Vagina (tissue), 2 donors: ENCODE measurements at regions not wholly inside any gene's neighbourhood (a gene's known extent, or its start where the extent isn't known, plus 50 kb on each side); places are given as distances from the start of the nearest gene placed in this dataset.

Experiments used
- DNase-seq, 2 donors: peaks; one replicate each; pipeline ENCODE4 v3.0.0-alpha.2; 2017; ENCODE audit errors: extremely low spot score in 2 of 2
- H3K27ac ChIP-seq: fragments of 200-600 bp; sonication (generic); one replicate; pipeline ENCODE4 v1.5.1; 2019
- H3K27me3 ChIP-seq: fragments of 200-600 bp; sonication (generic); one replicate; pipeline ENCODE4 v1.5.1; 2019
- H3K36me3 ChIP-seq, 2 donors: fragments of 200-600 bp; sonication (generic); one replicate each; pipeline ENCODE4 v1.5.1; 2017 to 2019
- H3K4me1 ChIP-seq: fragments of 200-600 bp; sonication (generic); one replicate; pipeline ENCODE4 v1.5.1; 2019
- H3K4me3 ChIP-seq, 2 donors: fragments of 200-600 bp; sonication (generic); 1 replicate in 1 of 2; 2 replicates in 1 of 2; pipeline ENCODE4 v1.5.1; 2016 to 2019
- H3K9me3 ChIP-seq: fragments of 200-600 bp; sonication (generic); one replicate; pipeline ENCODE4 v1.5.1; 2019
- CTCF ChIP-seq, 3 experiments: fragments of 450-650 bp in 2 of 3; fragments of 200-600 bp in 1 of 3; sonication (generic) in 1 of 3; IDR thresholded peaks; one replicate each; pipeline ENCODE4 v1.5.1; 2017 to 2019; ENCODE audit warnings: antibody characterized with exemption in 3 of 3, mild to moderate bottlenecking in 2 of 3, moderate library complexity in 2 of 3
- POLR2A ChIP-seq, 2 donors: fragments of 450-650 bp; IDR thresholded peaks; one replicate each; pipeline ENCODE4 v1.6.1; 2017; ENCODE audit warnings: antibody characterized with exemption in 2 of 2, mild to moderate bottlenecking in 2 of 2, moderate library complexity in 2 of 2
- POLR2AphosphoS5 ChIP-seq, 2 donors: sonication (generic); formaldehyde crosslinking; IDR thresholded peaks; one replicate each; pipeline ENCODE4 v1.9.0; 2017; ENCODE audit warnings: antibody characterized with exemption in 2 of 2, mild to moderate bottlenecking in 2 of 2, low read depth in 1 of 2; ENCODE audit not compliant: insufficient read depth in 1 of 2
- intact Hi-C: fragments of 100-400 bp; cut with DNase I; formaldehyde crosslinking; loops from one replicate; pipeline ENCODE4 v1.15.1; 2023

GRCh38 chr3:154582501-154582900 is 152.5 kb upstream of the GPR149 start:
- TF ChIP-seq CTCF (IDR thresholded peaks at IDR 0.05), result no peak
- TF ChIP-seq POLR2AphosphoS5 (IDR thresholded peaks at IDR 0.05; ENCODE audit: insufficient read depth in 1 of 2, low read depth in 1 of 2), result no peak
- TF ChIP-seq POLR2A (IDR thresholded peaks at IDR 0.05), result no peak
- Histone ChIP-seq H3K9me3 (no peaks in the 10 kb centered on the region), H3K27me3 (no peaks in the 10 kb centered on the region), H3K27ac (no peak overlapping the region), H3K36me3 (no peaks in the 10 kb centered on the region), H3K4me1 (no peaks in the 10 kb centered on the region), H3K4me3 (no peak overlapping the region)
- no peak for DNase-seq
- intact Hi-C loops, result no loop called here

GRCh38 chr3:154571553-154572226 is 141.7 kb upstream of the GPR149 start:
- no peak overlapping the region for H3K27ac ChIP-seq
- intact Hi-C loops, result no loop called here
- H3K27me3 ChIP-seq, result no peaks in the 10 kb centered on the region
- H3K36me3 ChIP-seq, result no peaks in the 10 kb centered on the region
- no peaks in the 10 kb centered on the region for H3K9me3 ChIP-seq
- no peak for DNase-seq
- no peak overlapping the region for H3K4me3 ChIP-seq
- no peak for TF ChIP-seq CTCF (IDR thresholded peaks at IDR 0.05)
- no peak for TF ChIP-seq POLR2AphosphoS5 (IDR thresholded peaks at IDR 0.05; ENCODE audit: insufficient read depth in 1 of 2, low read depth in 1 of 2)
- TF ChIP-seq POLR2A (IDR thresholded peaks at IDR 0.05), result no peak
- no peaks in the 10 kb centered on the region for H3K4me1 ChIP-seq

GRCh38 chr3:154568064-154568463 is 138.1 kb upstream of the GPR149 start:
- intact Hi-C loops, result no loop called here
- H3K9me3 ChIP-seq, result no peaks in the 10 kb centered on the region
- H3K4me1 ChIP-seq, result no peaks in the 10 kb centered on the region
- no peaks in the 10 kb centered on the region for H3K27me3 ChIP-seq
- H3K36me3 ChIP-seq, result no peaks in the 10 kb centered on the region
- DNase-seq, result no peak
- TF ChIP-seq POLR2A (IDR thresholded peaks at IDR 0.05) (no peak), POLR2AphosphoS5 (IDR thresholded peaks at IDR 0.05; ENCODE audit: insufficient read depth in 1 of 2, low read depth in 1 of 2) (no peak), CTCF (IDR thresholded peaks at IDR 0.05) (no peak)
- no peak overlapping the region for H3K27ac ChIP-seq
- H3K4me3 ChIP-seq, result no peak overlapping the region

- Histone ChIP-seq H3K27me3 (no peaks in the 10 kb centered on the region), H3K4me1 (no peaks in the 10 kb centered on the region), H3K4me3 (no peak overlapping the region), H3K27ac (no peak overlapping the region), H3K9me3 (no peaks in the 10 kb centered on the region), H3K36me3 (no peaks in the 10 kb centered on the region)
- no peak for TF ChIP-seq POLR2AphosphoS5 (IDR thresholded peaks at IDR 0.05; ENCODE audit: insufficient read depth in 1 of 2, low read depth in 1 of 2)
- TF ChIP-seq POLR2A (IDR thresholded peaks at IDR 0.05), result no peak
- no peak for TF ChIP-seq CTCF (IDR thresholded peaks at IDR 0.05)
- no peak for DNase-seq
- intact Hi-C loops, result no loop called here
These were observed 129.6 kb upstream of the GPR149 start for GRCh38 chr3:154559623-154560022.

- Histone ChIP-seq H3K27ac (no peak overlapping the region), H3K27me3 (no peaks in the 10 kb centered on the region), H3K4me1 (no peaks in the 10 kb centered on the region), H3K4me3 (no peak overlapping the region), H3K36me3 (no peaks in the 10 kb centered on the region), H3K9me3 (no peaks in the 10 kb centered on the region)
- TF ChIP-seq POLR2AphosphoS5 (IDR thresholded peaks at IDR 0.05; ENCODE audit: insufficient read depth in 1 of 2, low read depth in 1 of 2), result no peak
- no peak for TF ChIP-seq POLR2A (IDR thresholded peaks at IDR 0.05)
- TF ChIP-seq CTCF (IDR thresholded peaks at IDR 0.05), result no peak
- intact Hi-C loops, result no loop called here
- DNase-seq, result no peak
These were observed 122.3 kb upstream of the GPR149 start for GRCh38 chr3:154552338-154552737.
